ENCODE measurements at regions not wholly inside any gene's neighbourhood (a gene's known extent, or its start where the extent isn't known, plus 50 kb on each side); places are given as distances from the start of the nearest gene placed in this dataset.

DNA sequence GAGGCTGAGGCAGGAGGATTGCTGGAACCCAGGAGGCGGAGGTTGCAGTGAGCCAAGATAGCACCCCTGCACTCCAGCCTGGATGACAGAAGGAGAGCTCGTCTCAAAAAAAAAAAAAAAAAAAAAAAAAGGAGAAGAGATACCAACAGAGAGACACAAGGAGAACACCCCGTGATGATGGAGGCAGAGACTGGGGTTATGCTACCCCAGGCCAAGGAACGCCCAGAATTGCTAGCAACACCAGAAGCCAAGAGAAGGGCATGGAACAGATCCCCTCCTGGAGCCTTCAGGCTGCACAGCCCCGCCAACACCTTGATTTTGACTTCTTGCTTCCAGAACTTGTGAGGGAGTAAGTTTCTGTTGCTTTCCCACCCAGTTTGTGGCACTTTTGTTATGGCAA lies 148.0 kb upstream of the FOXN3 start:
- no peaks in the 10 kb centered on the region for H3K9me3 ChIP-seq
- H3K4me3 ChIP-seq = no peak overlapping the region
- ATAC-seq (no peak), DNase-seq (no peak)
- intact Hi-C loops (cut with DNase I) = no loop called here
- H3K36me3 ChIP-seq = no peaks in the 10 kb centered on the region
- TF ChIP-seq, protein P1, sequence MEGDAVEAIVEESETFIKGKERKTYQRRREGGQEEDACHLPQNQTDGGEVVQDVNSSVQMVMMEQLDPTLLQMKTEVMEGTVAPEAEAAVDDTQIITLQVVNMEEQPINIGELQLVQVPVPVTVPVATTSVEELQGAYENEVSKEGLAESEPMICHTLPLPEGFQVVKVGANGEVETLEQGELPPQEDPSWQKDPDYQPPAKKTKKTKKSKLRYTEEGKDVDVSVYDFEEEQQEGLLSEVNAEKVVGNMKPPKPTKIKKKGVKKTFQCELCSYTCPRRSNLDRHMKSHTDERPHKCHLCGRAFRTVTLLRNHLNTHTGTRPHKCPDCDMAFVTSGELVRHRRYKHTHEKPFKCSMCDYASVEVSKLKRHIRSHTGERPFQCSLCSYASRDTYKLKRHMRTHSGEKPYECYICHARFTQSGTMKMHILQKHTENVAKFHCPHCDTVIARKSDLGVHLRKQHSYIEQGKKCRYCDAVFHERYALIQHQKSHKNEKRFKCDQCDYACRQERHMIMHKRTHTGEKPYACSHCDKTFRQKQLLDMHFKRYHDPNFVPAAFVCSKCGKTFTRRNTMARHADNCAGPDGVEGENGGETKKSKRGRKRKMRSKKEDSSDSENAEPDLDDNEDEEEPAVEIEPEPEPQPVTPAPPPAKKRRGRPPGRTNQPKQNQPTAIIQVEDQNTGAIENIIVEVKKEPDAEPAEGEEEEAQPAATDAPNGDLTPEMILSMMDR (IDR thresholded peaks at IDR 0.05) = no peak
- H3K4me1 ChIP-seq = no peaks in the 10 kb centered on the region
- no peaks in the 10 kb centered on the region for H3K27me3 ChIP-seq
- H3K27ac ChIP-seq = no peak overlapping the region

DNA sequence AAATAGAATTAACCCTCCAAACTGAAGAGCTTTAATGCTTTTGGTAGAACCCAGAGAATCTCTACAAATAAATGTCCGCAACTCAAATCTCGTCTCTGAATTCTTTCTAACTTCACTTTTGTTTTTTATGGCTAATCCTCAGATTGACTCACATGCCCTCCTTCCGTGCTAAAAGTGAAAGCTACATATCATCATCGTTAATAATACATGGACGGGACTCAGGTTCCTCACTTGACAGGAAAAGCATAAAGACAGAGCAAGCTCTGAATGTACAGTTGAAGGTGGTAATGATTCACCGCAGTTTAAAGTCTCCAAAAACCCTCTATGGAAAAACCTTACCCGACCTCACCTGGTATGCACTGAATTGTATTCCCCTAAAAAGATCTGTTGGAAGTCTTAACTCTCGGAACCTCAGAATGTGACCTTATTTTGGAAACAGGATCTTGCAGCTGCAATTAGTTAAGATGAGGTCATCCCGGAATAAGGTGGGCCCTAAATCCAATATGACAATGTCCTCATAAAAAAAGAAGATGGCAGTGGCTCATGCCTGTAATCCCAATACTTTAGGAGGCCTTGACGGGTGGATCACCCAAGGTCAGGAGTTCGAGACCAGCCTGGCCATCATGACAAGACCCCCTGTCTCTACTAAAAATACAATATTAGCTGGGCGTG lies 147.4 kb upstream of the FOXN3 start:
- Histone ChIP-seq H3K4me3 (no peak overlapping the region), H3K4me1 (no peaks in the 10 kb centered on the region), H3K27ac (no peak overlapping the region)

DNA sequence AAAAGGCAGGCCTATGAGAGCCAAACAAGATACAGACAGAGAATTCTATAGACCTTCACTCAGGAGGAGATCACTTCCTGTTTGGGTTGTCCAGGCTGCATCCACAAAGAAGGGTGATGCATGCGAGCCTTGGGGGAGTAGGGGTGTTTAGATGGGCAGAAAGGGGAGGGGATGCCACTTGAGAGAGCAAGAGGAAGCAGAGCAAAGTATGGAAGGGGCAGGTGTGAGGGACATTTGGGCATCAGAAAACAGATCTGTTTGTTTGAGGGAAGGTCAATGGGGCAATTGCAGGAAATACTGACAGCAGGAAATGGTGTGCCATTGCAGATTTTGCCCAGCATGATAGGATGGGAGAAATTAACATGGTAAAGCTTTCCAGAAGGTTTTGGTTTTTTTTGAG lies 146.4 kb upstream of the FOXN3 start:
- no peaks in the 10 kb centered on the region for H3K36me3 ChIP-seq
- no peak for DNase-seq
- H3K4me1 ChIP-seq = no peaks in the 10 kb centered on the region
- H3K27me3 ChIP-seq = no peaks in the 10 kb centered on the region
- intact Hi-C loops (cut with DNase I) = no loop called here
- no peak overlapping the region for H3K4me3 ChIP-seq
- no peak overlapping the region for H3K27ac ChIP-seq
- TF ChIP-seq, protein P1 (IDR thresholded peaks at IDR 0.05) = no peak
- no peak for ATAC-seq
- no peaks in the 10 kb centered on the region for H3K9me3 ChIP-seq

More for the DNA sequence above, 147.4 kb upstream of the FOXN3 start:
- DNase-seq (no peak), ATAC-seq (no peak)
- intact Hi-C loops (cut with DNase I) = no loop called here
- H3K36me3 ChIP-seq = no peaks in the 10 kb centered on the region
- H3K27me3 ChIP-seq = no peaks in the 10 kb centered on the region
- TF ChIP-seq, protein P1 (IDR thresholded peaks at IDR 0.05) = no peak
- H3K9me3 ChIP-seq = no peaks in the 10 kb centered on the region

DNA sequence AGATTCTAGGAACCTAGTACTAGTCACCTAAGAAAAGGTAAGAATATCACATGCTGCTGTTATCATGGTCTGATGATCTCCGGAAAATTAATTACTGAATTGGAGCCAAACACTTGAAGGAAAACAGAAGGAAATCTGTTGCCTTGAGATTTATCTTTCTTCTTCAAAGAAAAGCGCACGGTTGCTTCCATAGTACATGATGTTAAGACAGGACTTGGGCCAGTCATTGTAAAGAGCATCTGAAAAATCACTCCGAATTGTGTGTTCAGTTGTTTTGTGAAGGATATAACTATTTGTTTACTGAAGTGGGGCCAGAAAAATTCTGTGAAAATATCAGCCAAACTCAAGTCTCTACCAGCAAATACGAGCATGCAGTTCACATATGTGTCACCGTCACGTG lies 134.9 kb upstream of the FOXN3 start:
- H3K36me3 ChIP-seq = no peaks in the 10 kb centered on the region
- no peak overlapping the region for H3K27ac ChIP-seq
- TF ChIP-seq, protein P1 (IDR thresholded peaks at IDR 0.05) = no peak
- ATAC-seq (no peak), DNase-seq (no peak)
- H3K4me1 ChIP-seq = no peaks in the 10 kb centered on the region
- H3K27me3 ChIP-seq = no peaks in the 10 kb centered on the region
- no peak overlapping the region for H3K4me3 ChIP-seq
- intact Hi-C loops (cut with DNase I) = no loop called here
- no peaks in the 10 kb centered on the region for H3K9me3 ChIP-seq

DNA sequence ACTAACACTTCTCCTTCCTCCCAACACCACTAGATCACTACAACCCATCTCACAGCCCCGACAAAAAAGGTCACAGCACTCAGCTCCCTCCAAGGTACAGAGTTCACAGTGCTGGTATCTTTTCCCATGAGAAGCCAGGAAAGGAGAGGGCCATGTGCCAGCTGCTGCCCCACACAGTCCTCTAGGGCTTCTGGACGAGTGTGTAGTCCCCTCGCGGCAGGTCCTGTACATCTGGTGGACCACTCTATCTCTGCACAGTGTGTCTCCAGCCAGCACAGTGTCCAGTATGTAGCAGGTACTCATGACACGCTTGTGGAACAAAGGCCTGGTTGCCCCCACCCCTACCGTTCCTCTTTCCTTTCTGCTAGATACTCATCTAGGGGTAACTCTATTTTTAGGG lies 134.4 kb upstream of the FOXN3 start:
- Histone ChIP-seq H3K27me3 (no peaks in the 10 kb centered on the region), H3K4me3 (no peak overlapping the region), H3K27ac (no peak overlapping the region), H3K9me3 (no peaks in the 10 kb centered on the region), H3K36me3 (no peaks in the 10 kb centered on the region), H3K4me1 (no peaks in the 10 kb centered on the region)
- intact Hi-C loops (cut with DNase I) = no loop called here
- no peak for DNase-seq
- TF ChIP-seq, protein P1 (IDR thresholded peaks at IDR 0.05) = no peak
- ATAC-seq = peak; percentile 23

DNA sequence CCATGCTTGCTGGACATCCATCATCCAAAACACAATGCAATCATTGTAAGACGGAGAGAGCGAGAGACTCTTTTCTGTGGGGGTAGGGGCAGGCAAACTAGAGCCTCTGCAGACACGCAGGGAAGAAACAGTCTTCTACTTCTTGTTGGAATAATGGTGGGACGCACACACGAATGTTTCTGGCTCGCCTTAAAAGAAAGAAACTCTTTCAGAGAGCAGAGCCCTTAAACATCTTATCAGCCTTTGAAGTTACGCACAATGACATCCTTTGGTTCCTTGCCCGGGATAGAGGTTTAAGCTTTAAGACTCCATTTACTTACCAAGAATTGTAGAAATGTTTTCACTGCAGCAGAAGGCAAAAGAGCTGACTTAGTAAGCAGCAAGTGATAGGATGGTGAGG lies 133.8 kb upstream of the FOXN3 start:
- ATAC-seq (no peak), DNase-seq (no peak)
- H3K27me3 ChIP-seq = no peaks in the 10 kb centered on the region
- H3K36me3 ChIP-seq = no peaks in the 10 kb centered on the region
- H3K4me3 ChIP-seq = no peak overlapping the region
- intact Hi-C loops (cut with DNase I) = no loop called here
- no peaks in the 10 kb centered on the region for H3K4me1 ChIP-seq
- TF ChIP-seq, protein P1 (IDR thresholded peaks at IDR 0.05) = no peak
- H3K9me3 ChIP-seq = no peaks in the 10 kb centered on the region
- H3K27ac ChIP-seq = no peak overlapping the region

All from upper lobe of right lung (tissue), 1 donor.